ENCODE measurements at regions not wholly inside any gene's neighbourhood (a gene's known extent, or its start where the extent isn't known, plus 50 kb on each side); places are given as distances from the start of the nearest gene placed in this dataset.

GRCh38 chr4:160772668-160773067 is 1391.1 kb downstream of the FSTL5 start:
- no peak for DNase-seq (ENCODE audit: extremely low spot score)
- POLR2A ChIA-PET, result no interaction called here
- TF ChIP-seq, protein P1, sequence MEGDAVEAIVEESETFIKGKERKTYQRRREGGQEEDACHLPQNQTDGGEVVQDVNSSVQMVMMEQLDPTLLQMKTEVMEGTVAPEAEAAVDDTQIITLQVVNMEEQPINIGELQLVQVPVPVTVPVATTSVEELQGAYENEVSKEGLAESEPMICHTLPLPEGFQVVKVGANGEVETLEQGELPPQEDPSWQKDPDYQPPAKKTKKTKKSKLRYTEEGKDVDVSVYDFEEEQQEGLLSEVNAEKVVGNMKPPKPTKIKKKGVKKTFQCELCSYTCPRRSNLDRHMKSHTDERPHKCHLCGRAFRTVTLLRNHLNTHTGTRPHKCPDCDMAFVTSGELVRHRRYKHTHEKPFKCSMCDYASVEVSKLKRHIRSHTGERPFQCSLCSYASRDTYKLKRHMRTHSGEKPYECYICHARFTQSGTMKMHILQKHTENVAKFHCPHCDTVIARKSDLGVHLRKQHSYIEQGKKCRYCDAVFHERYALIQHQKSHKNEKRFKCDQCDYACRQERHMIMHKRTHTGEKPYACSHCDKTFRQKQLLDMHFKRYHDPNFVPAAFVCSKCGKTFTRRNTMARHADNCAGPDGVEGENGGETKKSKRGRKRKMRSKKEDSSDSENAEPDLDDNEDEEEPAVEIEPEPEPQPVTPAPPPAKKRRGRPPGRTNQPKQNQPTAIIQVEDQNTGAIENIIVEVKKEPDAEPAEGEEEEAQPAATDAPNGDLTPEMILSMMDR (IDR thresholded peaks at IDR 0.05; ENCODE audit: control extremely low read depth, extremely low read depth, low read depth, missing control alignments), result no peak
- CTCF ChIA-PET, result no interaction called here

DNA sequence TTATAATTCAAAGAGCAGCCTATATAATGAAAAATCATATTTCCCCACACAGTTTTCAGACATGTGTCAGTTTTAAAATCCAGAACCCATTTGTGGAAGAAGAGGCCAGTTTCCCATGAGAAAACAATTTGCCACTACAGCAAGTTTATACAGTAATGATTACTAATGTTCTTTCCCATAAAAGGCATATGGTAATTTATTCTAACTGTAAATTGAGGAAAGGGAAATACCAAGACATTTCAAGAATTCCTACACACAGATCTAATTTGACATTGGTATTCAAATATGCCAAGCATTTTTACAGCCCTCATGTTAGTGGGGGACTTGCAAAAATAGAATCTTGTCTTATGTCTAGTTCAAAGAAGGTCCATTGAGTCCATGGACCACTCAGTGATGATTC is 1368.6 kb downstream of the FSTL5 start:
- no peak for DNase-seq (ENCODE audit: extremely low spot score)
- CTCF ChIA-PET, result no interaction called here
- TF ChIP-seq, protein P1 (IDR thresholded peaks at IDR 0.05; ENCODE audit: control extremely low read depth, extremely low read depth, low read depth, missing control alignments), result no peak
- POLR2A ChIA-PET, result no interaction called here

DNA sequence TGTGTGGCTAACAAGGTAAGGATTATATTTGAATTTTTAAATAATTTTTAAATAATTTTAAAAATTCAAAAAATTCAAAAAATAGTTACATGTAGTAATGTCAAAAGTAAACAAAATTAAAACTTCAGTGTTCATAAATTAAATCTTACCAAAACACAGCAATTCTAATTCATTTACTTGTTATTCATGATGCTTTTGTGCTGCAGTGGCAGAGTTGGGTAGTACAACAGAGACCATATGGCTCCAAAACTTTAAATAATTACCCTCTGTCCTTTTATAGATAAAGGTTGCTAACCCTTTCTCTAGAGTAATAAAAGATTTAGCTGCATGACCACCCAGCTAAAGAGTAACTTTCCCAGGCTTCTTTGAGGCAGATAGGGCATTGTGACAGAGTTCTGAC is 1355.6 kb downstream of the FSTL5 start:
- ChIA-PET POLR2A (no interaction called here), CTCF (no interaction called here)
- TF ChIP-seq, protein P1 (IDR thresholded peaks at IDR 0.05; ENCODE audit: control extremely low read depth, extremely low read depth, low read depth, missing control alignments), result no peak
- DNase-seq (ENCODE audit: extremely low spot score), result no peak

- ChIA-PET CTCF (no interaction called here), POLR2A (no interaction called here)
- TF ChIP-seq, protein P1 (IDR thresholded peaks at IDR 0.05; ENCODE audit: control extremely low read depth, extremely low read depth, low read depth, missing control alignments), result no peak
- DNase-seq (ENCODE audit: extremely low spot score), result no peak
These were observed 1354.2 kb downstream of the FSTL5 start for GRCh38 chr4:160809576-160809975.

DNA sequence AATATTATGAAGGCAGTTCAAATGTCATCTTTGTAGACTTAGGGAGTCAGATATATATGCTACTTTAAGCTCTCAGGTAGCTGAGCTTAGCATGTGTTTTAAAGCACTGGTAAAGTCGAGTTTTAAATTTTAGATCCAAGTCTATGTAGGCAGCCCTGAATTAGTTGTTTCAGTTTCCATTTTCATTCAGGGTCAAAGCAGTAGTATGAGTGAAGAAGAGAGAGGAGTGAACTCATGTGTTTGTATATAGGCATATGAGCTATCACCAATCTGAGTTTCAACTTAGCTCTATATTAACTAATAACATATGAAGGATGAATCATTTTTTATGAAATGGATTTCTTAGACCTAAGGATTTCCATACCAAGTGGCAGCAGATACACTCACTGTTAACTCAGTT is 1353.4 kb downstream of the FSTL5 start:
- ChIA-PET CTCF (interaction anchor here (0.8 kb wide), 1 partner anchor 9 kb away, joined by 3 read pairs; no protein-coding TSS in a partner anchor), POLR2A (no interaction called here)
- DNase-seq (ENCODE audit: extremely low spot score), result no peak
- TF ChIP-seq, protein P1 (IDR thresholded peaks at IDR 0.05; ENCODE audit: control extremely low read depth, extremely low read depth, low read depth, missing control alignments), result no peak

DNA sequence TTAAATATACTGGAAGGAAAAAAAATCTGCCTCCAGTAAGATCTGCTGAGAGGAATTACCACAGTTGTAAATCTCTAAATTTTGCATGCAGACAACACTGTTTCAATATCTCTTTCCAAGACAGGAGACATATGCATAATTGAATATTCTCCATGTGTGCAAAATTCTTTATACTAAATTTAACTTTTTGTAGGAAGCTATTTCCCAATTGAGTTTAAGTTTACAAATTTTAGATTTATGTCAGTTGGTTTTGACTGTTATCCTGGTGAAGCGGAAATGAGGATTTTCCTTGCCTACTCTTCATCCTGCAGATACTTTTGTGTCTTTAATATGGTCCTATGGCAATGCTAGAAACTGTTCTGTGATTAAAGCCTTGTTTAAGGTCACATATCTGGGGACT is 1352.9 kb downstream of the FSTL5 start:
- ChIA-PET POLR2A (no interaction called here), CTCF (no interaction called here)
- no peak for DNase-seq (ENCODE audit: extremely low spot score)
- TF ChIP-seq, protein P1 (IDR thresholded peaks at IDR 0.05; ENCODE audit: control extremely low read depth, extremely low read depth, low read depth, missing control alignments), result no peak

- POLR2A ChIA-PET, result no interaction called here
- TF ChIP-seq, protein P1 (IDR thresholded peaks at IDR 0.05; ENCODE audit: control extremely low read depth, extremely low read depth, low read depth, missing control alignments), result no peak
- CTCF ChIA-PET, result no interaction called here
- DNase-seq (ENCODE audit: extremely low spot score), result no peak
These were observed 1351.8 kb downstream of the FSTL5 start for GRCh38 chr4:160811956-160812355.
